ENCODE measurements at regions not wholly inside any gene's neighbourhood (a gene's known extent, or its start where the extent isn't known, plus 50 kb on each side); places are given as distances from the start of the nearest gene placed in this dataset.

- TF ChIP-seq, protein P1, sequence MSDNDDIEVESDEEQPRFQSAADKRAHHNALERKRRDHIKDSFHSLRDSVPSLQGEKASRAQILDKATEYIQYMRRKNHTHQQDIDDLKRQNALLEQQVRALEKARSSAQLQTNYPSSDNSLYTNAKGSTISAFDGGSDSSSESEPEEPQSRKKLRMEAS (IDR thresholded peaks at IDR 0.05), result no peak
- TF ChIP-seq CTCF (IDR thresholded peaks at IDR 0.05; ENCODE audit: low read depth, low read length, missing input control), result no peak
- TF ChIP-seq REST (IDR thresholded peaks at IDR 0.05), result no peak
- no peak for TF ChIP-seq TAF1 (conservative IDR thresholded peaks at IDR 0.05)
- no peak for TF ChIP-seq GABPA (IDR thresholded peaks at IDR 0.05 in 1 of 2, conservative IDR thresholded peaks at IDR 0.05 in 1 of 2)
- TF ChIP-seq HNF4A (conservative IDR thresholded peaks at IDR 0.05), result no peak
- TF ChIP-seq RAD21 (IDR thresholded peaks at IDR 0.05), result no peak
- no peak for TF ChIP-seq SP1 (IDR thresholded peaks at IDR 0.05)
- TF ChIP-seq, protein P2, sequence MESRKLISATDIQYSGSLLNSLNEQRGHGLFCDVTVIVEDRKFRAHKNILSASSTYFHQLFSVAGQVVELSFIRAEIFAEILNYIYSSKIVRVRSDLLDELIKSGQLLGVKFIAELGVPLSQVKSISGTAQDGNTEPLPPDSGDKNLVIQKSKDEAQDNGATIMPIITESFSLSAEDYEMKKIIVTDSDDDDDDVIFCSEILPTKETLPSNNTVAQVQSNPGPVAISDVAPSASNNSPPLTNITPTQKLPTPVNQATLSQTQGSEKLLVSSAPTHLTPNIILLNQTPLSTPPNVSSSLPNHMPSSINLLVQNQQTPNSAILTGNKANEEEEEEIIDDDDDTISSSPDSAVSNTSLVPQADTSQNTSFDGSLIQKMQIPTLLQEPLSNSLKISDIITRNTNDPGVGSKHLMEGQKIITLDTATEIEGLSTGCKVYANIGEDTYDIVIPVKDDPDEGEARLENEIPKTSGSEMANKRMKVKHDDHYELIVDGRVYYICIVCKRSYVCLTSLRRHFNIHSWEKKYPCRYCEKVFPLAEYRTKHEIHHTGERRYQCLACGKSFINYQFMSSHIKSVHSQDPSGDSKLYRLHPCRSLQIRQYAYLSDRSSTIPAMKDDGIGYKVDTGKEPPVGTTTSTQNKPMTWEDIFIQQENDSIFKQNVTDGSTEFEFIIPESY (IDR thresholded peaks at IDR 0.05), result no peak
- no peak for TF ChIP-seq RXRA (IDR thresholded peaks at IDR 0.05)
Observed at GRCh38 chr22:33116841-33117547, 58.8 kb upstream of the SYN3 start.
